Naive B cell (primary cell): ENCODE measurements at regions not wholly inside any gene's neighbourhood (a gene's known extent, or its start where the extent isn't known, plus 50 kb on each side); places are given as distances from the start of the nearest gene placed in this dataset.
"Not testable (repeated sequence)": the region's sequence is repeated elsewhere in the genome, so short reads cannot be mapped to it uniquely, and the experiment has no call there.

Experiments
- ATAC-seq, 2 donors: fragments of 150-1000 bp; cut with Tn5 transposase; 2 replicates each; pipeline ENCODE4 v1.10.0; 2021; ENCODE audit warnings: low read depth in 2 of 2, mild to moderate bottlenecking in 2 of 2, moderate library complexity in 2 of 2
- DNase-seq: peaks from one replicate; pipeline ENCODE4 v3.0.0; 2022
- H3K27ac Mint-ChIP-seq, 6 donors: one replicate each; pipeline ENCODE4 v1.8.0; 2020 to 2022; ENCODE audit warnings: mild to moderate bottlenecking in 6 of 6, mixed read lengths in 6 of 6, moderate library complexity in 5 of 6, inconsistent platforms in 2 of 6
- H3K27me3 Mint-ChIP-seq, 3 donors: one replicate each; pipeline ENCODE4 v1.8.0; 2021 to 2022; ENCODE audit warnings: mixed read lengths in 3 of 3, mild to moderate bottlenecking in 1 of 3
- H3K36me3 Mint-ChIP-seq, 2 donors: one replicate each; pipeline ENCODE4 v1.8.0; 2020 to 2022; ENCODE audit warnings: mixed read lengths in 2 of 2, inconsistent platforms in 1 of 2, mild to moderate bottlenecking in 1 of 2
- H3K4me1 Mint-ChIP-seq, 3 donors: one replicate each; pipeline ENCODE4 v1.8.0; 2020 to 2022; ENCODE audit warnings: mixed read lengths in 3 of 3, inconsistent platforms in 1 of 3, mild to moderate bottlenecking in 1 of 3, moderate library complexity in 1 of 3
- H3K4me3 Mint-ChIP-seq, 8 donors: one replicate each; pipeline ENCODE4 v1.8.0; 2020 to 2022; ENCODE audit warnings: mild to moderate bottlenecking in 8 of 8, mixed read lengths in 8 of 8, moderate library complexity in 8 of 8, inconsistent platforms in 2 of 8
- H3K9me3 Mint-ChIP-seq, 7 donors: one replicate each; pipeline ENCODE4 v1.8.0; 2020 to 2022; ENCODE audit warnings: mixed read lengths in 7 of 7, mild to moderate bottlenecking in 5 of 7, inconsistent platforms in 2 of 7, moderate library complexity in 1 of 7

GRCh38 chr2:185245216-185245615 lies 493.4 kb upstream of the FSIP2 start:
- Mint-ChIP-seq H3K4me3 (no peak overlapping the region), H3K9me3 (peaks cover 0 to 13% (median 2%) of the 10 kb centered on the region in 7 donors), H3K27ac (no peak overlapping the region), H3K36me3 (no peaks in the 10 kb centered on the region), H3K4me1 (no peaks in the 10 kb centered on the region), H3K27me3 (no peaks in the 10 kb centered on the region)
- ATAC-seq (no peak), DNase-seq (no peak)

GRCh38 chr2:185245806-185246205 lies 492.8 kb upstream of the FSIP2 start:
- no peak overlapping the region for H3K4me3 Mint-ChIP-seq
- H3K36me3 Mint-ChIP-seq, result no peaks in the 10 kb centered on the region
- DNase-seq (no peak), ATAC-seq (no peak)
- H3K27me3 Mint-ChIP-seq, result no peaks in the 10 kb centered on the region
- H3K4me1 Mint-ChIP-seq, result no peaks in the 10 kb centered on the region
- H3K9me3 Mint-ChIP-seq, result peaks cover 0 to 13% (median 2%) of the 10 kb centered on the region in 7 donors
- H3K27ac Mint-ChIP-seq, result no peak overlapping the region

DNA sequence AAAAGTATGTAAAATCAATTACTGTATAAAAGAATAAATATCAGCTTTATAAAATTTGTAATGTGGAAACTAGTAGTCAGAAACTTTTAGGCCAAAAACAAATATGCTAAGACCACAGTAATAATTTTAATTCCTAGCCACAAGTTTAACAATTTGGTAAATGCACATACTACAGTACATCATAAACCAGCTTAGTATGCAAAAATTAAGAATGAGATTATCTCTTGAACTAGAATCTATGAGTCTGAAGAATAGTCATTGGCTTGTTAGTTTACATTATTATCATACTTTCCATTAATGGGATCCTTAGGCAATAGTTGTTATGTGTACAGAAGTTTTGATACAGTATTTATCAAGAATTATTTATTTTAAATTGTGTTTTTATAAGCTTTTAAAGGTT lies 491.9 kb upstream of the FSIP2 start:
- Mint-ChIP-seq H3K9me3 (peaks cover 0 to 13% (median 2%) of the 10 kb centered on the region in 7 donors), H3K4me1 (no peaks in the 10 kb centered on the region), H3K36me3 (no peaks in the 10 kb centered on the region), H3K4me3 (no peak overlapping the region), H3K27ac (no peak overlapping the region), H3K27me3 (no peaks in the 10 kb centered on the region)
- DNase-seq, result no peak
- no peak for ATAC-seq

- H3K4me1 Mint-ChIP-seq, result no peaks in the 10 kb centered on the region
- H3K9me3 Mint-ChIP-seq, result peaks cover 0 to 7% (median 1%) of the 10 kb centered on the region in 7 donors
- ATAC-seq, result no peak
- H3K36me3 Mint-ChIP-seq, result no peaks in the 10 kb centered on the region
- no peak for DNase-seq
- no peak overlapping the region for H3K4me3 Mint-ChIP-seq
- no peak overlapping the region for H3K27ac Mint-ChIP-seq
- H3K27me3 Mint-ChIP-seq, result no peaks in the 10 kb centered on the region
Measured at GRCh38 chr2:185255566-185255965, 483.0 kb upstream of the FSIP2 start.

GRCh38 chr2:185265747-185266146 lies 472.9 kb upstream of the FSIP2 start:
- H3K36me3 Mint-ChIP-seq, result no peaks in the 10 kb centered on the region
- H3K27me3 Mint-ChIP-seq, result no peaks in the 10 kb centered on the region
- H3K27ac Mint-ChIP-seq, result no peak overlapping the region
- H3K4me3 Mint-ChIP-seq, result no peak overlapping the region
- ATAC-seq (no peak), DNase-seq (no peak)
- peaks cover 0 to 7% (median 0%) of the 10 kb centered on the region in 7 donors for H3K9me3 Mint-ChIP-seq
- no peaks in the 10 kb centered on the region for H3K4me1 Mint-ChIP-seq

DNA sequence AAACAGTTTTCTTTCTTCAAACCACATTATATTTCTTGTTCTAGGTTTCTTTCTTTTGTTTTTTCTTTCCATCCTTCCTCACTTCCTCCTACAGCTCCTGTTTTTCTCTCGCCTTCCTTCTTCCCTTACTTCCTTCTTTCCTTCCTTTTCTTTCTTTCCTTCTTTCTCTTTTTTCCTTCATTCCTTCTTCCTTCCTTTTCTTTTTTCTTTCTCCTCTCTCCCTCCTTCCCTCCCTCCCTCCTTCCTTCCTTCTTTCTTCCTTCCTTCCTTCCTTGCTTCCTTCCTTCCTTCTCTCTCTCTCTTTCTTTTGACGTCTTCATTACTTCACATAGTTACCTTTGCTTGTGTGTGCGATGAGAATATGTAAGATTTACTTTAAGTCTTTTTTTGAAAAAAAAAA lies 470.0 kb upstream of the FSIP2 start:
- H3K4me3 Mint-ChIP-seq, result no peak overlapping the region
- H3K36me3 Mint-ChIP-seq, result no peaks in the 10 kb centered on the region
- no peak overlapping the region for H3K27ac Mint-ChIP-seq
- DNase-seq (no peak), ATAC-seq (no peak)
- H3K27me3 Mint-ChIP-seq, result no peaks in the 10 kb centered on the region
- no peaks in the 10 kb centered on the region for H3K4me1 Mint-ChIP-seq
- H3K9me3 Mint-ChIP-seq, result peaks cover 0 to 2% (median 0%) of the 10 kb centered on the region in 7 donors

- peaks cover 0 to 2% (median 0%) of the 10 kb centered on the region in 7 donors for H3K9me3 Mint-ChIP-seq
- no peaks in the 10 kb centered on the region for H3K36me3 Mint-ChIP-seq
- no peaks in the 10 kb centered on the region for H3K4me1 Mint-ChIP-seq
- DNase-seq (no peak), ATAC-seq (no peak)
- no peak overlapping the region for H3K27ac Mint-ChIP-seq
- no peak overlapping the region for H3K4me3 Mint-ChIP-seq
- H3K27me3 Mint-ChIP-seq, result no peaks in the 10 kb centered on the region
Measured at GRCh38 chr2:185274718-185275484, 463.7 kb upstream of the FSIP2 start.

DNA sequence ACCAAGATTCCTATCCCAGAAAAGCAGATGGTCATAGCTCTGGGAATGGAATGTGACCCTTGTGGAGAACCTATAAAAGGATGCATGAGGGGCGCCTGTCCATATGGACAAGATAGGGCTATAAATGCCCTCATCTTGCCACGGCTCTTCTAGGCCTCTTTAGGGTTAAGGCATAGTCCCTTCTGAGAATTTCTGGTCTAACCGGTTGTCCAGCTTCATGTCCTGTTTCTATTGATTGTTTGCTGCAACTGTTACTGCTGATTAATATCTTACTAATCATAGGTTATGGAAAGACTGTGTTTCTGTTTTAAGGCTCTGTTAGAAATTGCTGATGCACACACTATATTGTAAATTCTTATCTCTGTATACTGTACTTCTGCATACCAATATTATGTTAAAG lies 462.6 kb upstream of the FSIP2 start:
- H3K9me3 Mint-ChIP-seq, H3K27me3 Mint-ChIP-seq, H3K27ac Mint-ChIP-seq, DNase-seq, ATAC-seq, H3K36me3 Mint-ChIP-seq, H3K4me3 Mint-ChIP-seq, H3K4me1 Mint-ChIP-seq: not testable (repeated sequence)

- no peaks in the 10 kb centered on the region for H3K4me1 Mint-ChIP-seq
- no peaks in the 10 kb centered on the region for H3K27me3 Mint-ChIP-seq
- H3K27ac Mint-ChIP-seq, result no peak overlapping the region
- no peak overlapping the region for H3K4me3 Mint-ChIP-seq
- DNase-seq (no peak), ATAC-seq (no peak)
- H3K9me3 Mint-ChIP-seq, result no peaks in the 10 kb centered on the region
- no peaks in the 10 kb centered on the region for H3K36me3 Mint-ChIP-seq
Measured at GRCh38 chr2:185278761-185279160, 459.8 kb upstream of the FSIP2 start.

DNA sequence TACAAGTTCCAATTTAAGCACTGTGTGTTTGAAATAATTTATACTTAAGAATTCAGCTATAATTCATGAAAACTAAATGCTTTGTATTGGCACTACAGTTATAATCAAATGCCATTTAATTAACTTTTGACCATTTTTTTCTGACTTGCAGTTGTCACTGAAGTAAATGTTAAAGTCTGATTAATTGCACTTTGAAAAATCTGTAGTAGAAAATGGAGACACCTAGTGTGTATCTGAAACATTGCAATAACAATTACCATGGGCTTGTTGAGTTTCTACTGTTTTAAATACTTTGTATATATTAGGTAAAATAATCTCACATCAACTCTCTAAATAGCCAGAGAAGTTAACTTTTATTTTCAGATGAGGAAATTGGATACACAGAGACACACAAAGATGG lies 458.6 kb upstream of the FSIP2 start:
- ATAC-seq (no peak), DNase-seq (no peak)
- Mint-ChIP-seq H3K4me1 (no peaks in the 10 kb centered on the region), H3K9me3 (peaks cover 0 to 6% (median 0%) of the 10 kb centered on the region in 7 donors), H3K27me3 (no peaks in the 10 kb centered on the region), H3K36me3 (no peaks in the 10 kb centered on the region), H3K27ac (no peak overlapping the region), H3K4me3 (no peak overlapping the region)

DNA sequence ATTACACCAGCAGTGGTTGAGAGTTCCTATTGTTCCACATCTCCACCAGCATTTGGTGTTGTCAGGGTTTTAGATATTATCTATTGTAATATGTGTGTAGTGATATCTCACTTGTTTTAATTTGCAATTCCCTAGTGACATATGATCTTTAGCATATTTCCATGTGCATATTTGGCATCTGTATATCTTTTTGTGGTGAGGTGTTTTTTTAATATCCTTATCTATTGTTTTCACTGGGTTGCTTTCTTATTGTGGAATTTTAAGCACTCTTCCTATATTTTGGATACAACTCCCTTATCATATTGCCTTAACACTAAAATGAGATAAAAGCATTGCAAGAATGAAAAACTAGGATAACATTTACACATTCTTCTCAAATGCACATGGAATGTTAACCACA lies 453.9 kb upstream of the FSIP2 start:
- Mint-ChIP-seq H3K4me3 (no peak overlapping the region), H3K27me3 (no peaks in the 10 kb centered on the region), H3K9me3 (peaks cover 0 to 6% (median 0%) of the 10 kb centered on the region in 7 donors), H3K4me1 (no peaks in the 10 kb centered on the region), H3K27ac (no peak overlapping the region), H3K36me3 (no peaks in the 10 kb centered on the region)
- ATAC-seq, result no peak
- no peak for DNase-seq

DNA sequence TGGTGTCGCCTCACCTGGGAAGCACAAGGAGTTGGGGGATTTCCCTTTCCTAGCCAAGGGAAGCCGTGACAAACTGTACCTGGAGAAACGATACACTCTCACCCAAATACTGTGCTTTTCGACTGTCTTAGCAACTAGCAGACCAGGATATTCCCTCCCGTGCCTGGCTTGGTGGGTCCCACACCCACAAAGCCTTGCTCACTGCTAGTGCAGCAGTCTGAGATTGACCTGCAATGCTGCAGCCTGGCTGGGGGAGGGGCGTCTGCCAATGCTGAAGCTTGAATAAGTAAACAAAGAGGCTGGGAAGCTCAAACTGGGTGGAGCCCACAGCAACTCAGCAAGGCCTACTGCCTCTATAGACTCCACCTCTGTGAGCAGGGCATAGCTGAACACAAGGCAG lies 448.6 kb upstream of the FSIP2 start:
- H3K4me1 Mint-ChIP-seq, DNase-seq, H3K9me3 Mint-ChIP-seq, H3K27ac Mint-ChIP-seq, ATAC-seq, H3K36me3 Mint-ChIP-seq, H3K27me3 Mint-ChIP-seq, H3K4me3 Mint-ChIP-seq: not testable (repeated sequence)

GRCh38 chr2:185291035-185291647 lies 447.5 kb upstream of the FSIP2 start:
- DNase-seq (no peak), ATAC-seq (no peak)
- Mint-ChIP-seq H3K27me3 (no peaks in the 10 kb centered on the region), H3K36me3 (no peaks in the 10 kb centered on the region), H3K4me3 (no peak overlapping the region), H3K9me3 (peaks cover 0 to 5% (median 0%) of the 10 kb centered on the region in 7 donors), H3K27ac (no peak overlapping the region), H3K4me1 (no peaks in the 10 kb centered on the region)

- Mint-ChIP-seq H3K36me3 (no peaks in the 10 kb centered on the region), H3K4me3 (no peak overlapping the region), H3K9me3 (peaks cover 0 to 5% (median 2%) of the 10 kb centered on the region in 7 donors), H3K4me1 (no peaks in the 10 kb centered on the region), H3K27ac (no peak overlapping the region), H3K27me3 (no peaks in the 10 kb centered on the region)
- ATAC-seq, result no peak
- DNase-seq, result no peak
Measured at GRCh38 chr2:185299867-185300266, 438.7 kb upstream of the FSIP2 start.
